ENCODE measurements at regions not wholly inside any gene's neighbourhood (a gene's known extent, or its start where the extent isn't known, plus 50 kb on each side); places are given as distances from the start of the nearest gene placed in this dataset.

- H3K9me3 ChIP-seq (ENCODE audit: control insufficient read depth in 4 of 4, low read length in 3 of 4): no peaks in the 10 kb centered on the region
- TF ChIP-seq GABPA (IDR thresholded peaks at IDR 0.05 in 1 of 2, conservative IDR thresholded peaks at IDR 0.05 in 1 of 2): no peak
- no peak for TF ChIP-seq JUND (IDR thresholded peaks at IDR 0.05)
- no peak for TF ChIP-seq CTCF (IDR thresholded peaks at IDR 0.05; ENCODE audit: low read depth, low read length, missing input control)
- no peak for TF ChIP-seq REST (IDR thresholded peaks at IDR 0.05)
- no peak for TF ChIP-seq RAD21 (IDR thresholded peaks at IDR 0.05)
- TF ChIP-seq RXRA (IDR thresholded peaks at IDR 0.05): no peak
- TF ChIP-seq NR2F2 (IDR thresholded peaks at IDR 0.05): no peak
- no peak for TF ChIP-seq YY1 (IDR thresholded peaks at IDR 0.05)
- no peak for TF ChIP-seq HNF4G (IDR thresholded peaks at IDR 0.05)
- TF ChIP-seq MAX (IDR thresholded peaks at IDR 0.05): no peak
- no peak for TF ChIP-seq HNF4A (conservative IDR thresholded peaks at IDR 0.05)
- no peak for TF ChIP-seq EGR1 (IDR thresholded peaks at IDR 0.05; ENCODE audit: low read depth in 2 of 2)
- TF ChIP-seq SP1 (IDR thresholded peaks at IDR 0.05): no peak
- no peak for TF ChIP-seq TAF1 (conservative IDR thresholded peaks at IDR 0.05)
- no peak for TF ChIP-seq FOXA1 (IDR thresholded peaks at IDR 0.05)
- TF ChIP-seq ZBTB33 (IDR thresholded peaks at IDR 0.05): no peak
- TF ChIP-seq ATF3 (IDR thresholded peaks at IDR 0.05): no peak
- TF ChIP-seq FOXA2 (IDR thresholded peaks at IDR 0.05): no peak
- no peak overlapping the region for H3K27ac ChIP-seq (ENCODE audit: low read depth in 1 of 2, low read length in 2 of 2)
- no peak for DNase-seq (ENCODE audit: low spot score)
- 92% methylated on average over 1 of the region's 1 CpG for WGBS
- no peaks in the 10 kb centered on the region for H3K36me3 ChIP-seq (ENCODE audit: control insufficient read depth in 4 of 4, insufficient read depth in 3 of 4, low read depth in 1 of 4, low read length in 3 of 4)
- H3K4me1 ChIP-seq (ENCODE audit: control insufficient read depth in 4 of 4, insufficient read depth in 4 of 4, low read length in 3 of 4): no peaks in the 10 kb centered on the region
- H3K4me3 ChIP-seq (ENCODE audit: low read depth in 1 of 3, low read length in 3 of 3): no peak overlapping the region
- H3K9ac ChIP-seq (ENCODE audit: low read depth in 1 of 2, low read length in 2 of 2): no peak overlapping the region
- H3K27me3 ChIP-seq (ENCODE audit: control insufficient read depth in 4 of 4, insufficient read depth in 4 of 4, low read length in 3 of 4): peaks cover 0 to 3% (median 0%) of the 10 kb centered on the region in 4 donors
Observed at GRCh38 chr4:14465057-14465456, 537.2 kb upstream of the CPEB2 start.

All from liver (tissue), 8 donors.